Upper lobe of left lung (tissue), 4 donors: ENCODE measurements at regions not wholly inside any gene's neighbourhood (a gene's known extent, or its start where the extent isn't known, plus 50 kb on each side); places are given as distances from the start of the nearest gene placed in this dataset.

ENCODE experiments used
- EP300 ChIP-seq, 4 donors: sonication (generic); formaldehyde crosslinking; IDR thresholded peaks; one replicate each; pipeline ENCODE4 v1.5.1; 2017; ENCODE audit warnings: antibody characterized with exemption in 4 of 4, control low read depth in 2 of 4
- TF ChIP-seq, protein P1 (sequence below), 6 experiments: fragments of 450-650 bp in 4 of 6; fragments of 200-600 bp in 2 of 6; sonication (generic) in 2 of 6; IDR thresholded peaks; one replicate each; pipeline ENCODE4 v1.5.1; 2016 to 2019; ENCODE audit warnings: antibody characterized with exemption in 6 of 6

DNA sequence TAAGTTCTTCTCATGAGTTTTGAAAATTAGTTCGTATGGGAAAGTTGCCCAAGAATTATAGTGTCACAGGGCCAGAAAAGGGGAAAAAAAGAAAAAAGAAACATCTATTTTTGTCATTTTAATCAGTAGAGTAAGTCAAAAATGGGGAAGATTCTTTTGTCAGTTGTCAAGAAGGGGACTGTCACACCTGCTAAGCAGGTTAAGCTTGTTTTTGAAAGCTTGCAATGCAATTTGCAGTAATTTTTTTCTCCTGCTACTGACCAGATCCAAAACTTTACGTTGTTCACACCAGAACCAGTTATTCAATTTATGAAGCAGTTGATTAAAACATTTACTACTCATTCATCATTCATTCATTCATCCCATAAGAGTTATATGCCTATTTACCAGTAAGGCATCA lies 171.4 kb downstream of the SOX4 start:
- TF ChIP-seq, protein P1, sequence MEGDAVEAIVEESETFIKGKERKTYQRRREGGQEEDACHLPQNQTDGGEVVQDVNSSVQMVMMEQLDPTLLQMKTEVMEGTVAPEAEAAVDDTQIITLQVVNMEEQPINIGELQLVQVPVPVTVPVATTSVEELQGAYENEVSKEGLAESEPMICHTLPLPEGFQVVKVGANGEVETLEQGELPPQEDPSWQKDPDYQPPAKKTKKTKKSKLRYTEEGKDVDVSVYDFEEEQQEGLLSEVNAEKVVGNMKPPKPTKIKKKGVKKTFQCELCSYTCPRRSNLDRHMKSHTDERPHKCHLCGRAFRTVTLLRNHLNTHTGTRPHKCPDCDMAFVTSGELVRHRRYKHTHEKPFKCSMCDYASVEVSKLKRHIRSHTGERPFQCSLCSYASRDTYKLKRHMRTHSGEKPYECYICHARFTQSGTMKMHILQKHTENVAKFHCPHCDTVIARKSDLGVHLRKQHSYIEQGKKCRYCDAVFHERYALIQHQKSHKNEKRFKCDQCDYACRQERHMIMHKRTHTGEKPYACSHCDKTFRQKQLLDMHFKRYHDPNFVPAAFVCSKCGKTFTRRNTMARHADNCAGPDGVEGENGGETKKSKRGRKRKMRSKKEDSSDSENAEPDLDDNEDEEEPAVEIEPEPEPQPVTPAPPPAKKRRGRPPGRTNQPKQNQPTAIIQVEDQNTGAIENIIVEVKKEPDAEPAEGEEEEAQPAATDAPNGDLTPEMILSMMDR (IDR thresholded peaks at IDR 0.05): no peak
- no peak for TF ChIP-seq EP300 (IDR thresholded peaks at IDR 0.05)
